Vagina (tissue), 2 donors: ENCODE measurements at regions not wholly inside any gene's neighbourhood (a gene's known extent, or its start where the extent isn't known, plus 50 kb on each side); places are given as distances from the start of the nearest gene placed in this dataset.
A peak's percentile ranks its signal among the peaks of the same experiment; 100 is the strongest.

Source experiments
- DNase-seq, 2 donors: peaks; one replicate each; pipeline ENCODE4 v3.0.0-alpha.2; 2017; ENCODE audit errors: extremely low spot score in 2 of 2
- H3K27ac ChIP-seq: fragments of 200-600 bp; sonication (generic); one replicate; pipeline ENCODE4 v1.5.1; 2019
- H3K27me3 ChIP-seq: fragments of 200-600 bp; sonication (generic); one replicate; pipeline ENCODE4 v1.5.1; 2019
- H3K36me3 ChIP-seq, 2 donors: fragments of 200-600 bp; sonication (generic); one replicate each; pipeline ENCODE4 v1.5.1; 2017 to 2019
- H3K4me1 ChIP-seq: fragments of 200-600 bp; sonication (generic); one replicate; pipeline ENCODE4 v1.5.1; 2019
- H3K4me3 ChIP-seq, 2 donors: fragments of 200-600 bp; sonication (generic); 1 replicate in 1 of 2; 2 replicates in 1 of 2; pipeline ENCODE4 v1.5.1; 2016 to 2019
- H3K9me3 ChIP-seq: fragments of 200-600 bp; sonication (generic); one replicate; pipeline ENCODE4 v1.5.1; 2019
- POLR2A ChIP-seq, 2 donors: fragments of 450-650 bp; IDR thresholded peaks; one replicate each; pipeline ENCODE4 v1.6.1; 2017; ENCODE audit warnings: antibody characterized with exemption in 2 of 2, mild to moderate bottlenecking in 2 of 2, moderate library complexity in 2 of 2
- POLR2AphosphoS5 ChIP-seq, 2 donors: sonication (generic); formaldehyde crosslinking; IDR thresholded peaks; one replicate each; pipeline ENCODE4 v1.9.0; 2017; ENCODE audit warnings: antibody characterized with exemption in 2 of 2, mild to moderate bottlenecking in 2 of 2, low read depth in 1 of 2; ENCODE audit not compliant: insufficient read depth in 1 of 2
- intact Hi-C: fragments of 100-400 bp; cut with DNase I; formaldehyde crosslinking; loops from one replicate; pipeline ENCODE4 v1.15.1; 2023
- TF ChIP-seq, protein P1 (sequence below), 3 experiments: fragments of 450-650 bp in 2 of 3; fragments of 200-600 bp in 1 of 3; sonication (generic) in 1 of 3; IDR thresholded peaks; one replicate each; pipeline ENCODE4 v1.5.1; 2017 to 2019; ENCODE audit warnings: antibody characterized with exemption in 3 of 3, mild to moderate bottlenecking in 2 of 3, moderate library complexity in 2 of 3

DNA sequence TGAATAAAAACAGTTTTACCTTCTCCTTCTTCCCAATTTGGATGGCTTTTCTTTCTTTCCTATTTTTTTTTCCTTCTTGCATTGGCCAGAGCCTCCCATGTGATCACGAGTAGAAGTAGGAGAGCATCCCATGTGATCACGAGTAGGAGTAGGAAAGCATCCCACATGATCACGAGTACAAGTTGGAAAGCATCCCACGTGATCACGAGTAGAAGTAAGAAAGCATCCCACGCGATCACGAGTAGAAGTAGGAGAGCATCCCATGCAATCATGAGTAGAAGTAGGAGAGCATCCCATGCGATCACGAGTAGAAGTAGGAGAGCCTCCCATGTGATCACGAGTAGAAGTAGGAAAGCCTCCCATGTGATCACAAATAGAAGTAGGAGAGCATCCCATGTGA is 218.6 kb downstream of the DLL1 start:
- intact Hi-C loops = no loop called here
- no peak for DNase-seq
- TF ChIP-seq, protein P1, sequence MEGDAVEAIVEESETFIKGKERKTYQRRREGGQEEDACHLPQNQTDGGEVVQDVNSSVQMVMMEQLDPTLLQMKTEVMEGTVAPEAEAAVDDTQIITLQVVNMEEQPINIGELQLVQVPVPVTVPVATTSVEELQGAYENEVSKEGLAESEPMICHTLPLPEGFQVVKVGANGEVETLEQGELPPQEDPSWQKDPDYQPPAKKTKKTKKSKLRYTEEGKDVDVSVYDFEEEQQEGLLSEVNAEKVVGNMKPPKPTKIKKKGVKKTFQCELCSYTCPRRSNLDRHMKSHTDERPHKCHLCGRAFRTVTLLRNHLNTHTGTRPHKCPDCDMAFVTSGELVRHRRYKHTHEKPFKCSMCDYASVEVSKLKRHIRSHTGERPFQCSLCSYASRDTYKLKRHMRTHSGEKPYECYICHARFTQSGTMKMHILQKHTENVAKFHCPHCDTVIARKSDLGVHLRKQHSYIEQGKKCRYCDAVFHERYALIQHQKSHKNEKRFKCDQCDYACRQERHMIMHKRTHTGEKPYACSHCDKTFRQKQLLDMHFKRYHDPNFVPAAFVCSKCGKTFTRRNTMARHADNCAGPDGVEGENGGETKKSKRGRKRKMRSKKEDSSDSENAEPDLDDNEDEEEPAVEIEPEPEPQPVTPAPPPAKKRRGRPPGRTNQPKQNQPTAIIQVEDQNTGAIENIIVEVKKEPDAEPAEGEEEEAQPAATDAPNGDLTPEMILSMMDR (IDR thresholded peaks at IDR 0.05) = no peak
- TF ChIP-seq POLR2AphosphoS5 (IDR thresholded peaks at IDR 0.05; ENCODE audit: insufficient read depth in 1 of 2, low read depth in 1 of 2) (no peak), POLR2A (IDR thresholded peaks at IDR 0.05) (no peak)
- H3K9me3 ChIP-seq = no peaks in the 10 kb centered on the region
- H3K4me1 ChIP-seq = no peaks in the 10 kb centered on the region
- H3K36me3 ChIP-seq = no peaks in the 10 kb centered on the region
- H3K4me3 ChIP-seq = no peak overlapping the region
- H3K27me3 ChIP-seq = no peaks in the 10 kb centered on the region
- H3K27ac ChIP-seq = no peak overlapping the region

DNA sequence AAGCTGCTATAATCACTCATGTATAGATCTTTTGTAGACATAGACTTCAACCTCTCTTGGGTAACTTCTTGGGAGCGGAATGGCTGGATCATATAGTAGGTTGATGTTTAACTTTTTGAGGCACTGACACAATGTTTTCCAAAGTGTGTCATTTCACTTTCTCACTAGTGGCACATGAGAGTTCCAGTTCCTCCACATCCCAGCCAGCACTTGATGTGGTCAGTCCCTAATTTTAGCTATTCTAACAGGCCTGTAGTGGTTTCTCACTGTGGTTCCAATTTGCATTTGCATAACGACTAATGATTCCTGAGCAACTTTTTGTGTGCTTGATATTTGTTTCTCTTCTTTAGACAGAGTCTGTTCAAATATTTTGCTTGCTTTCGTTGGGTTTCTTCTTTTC is 221.3 kb downstream of the DLL1 start:
- H3K27me3 ChIP-seq = no peaks in the 10 kb centered on the region
- TF ChIP-seq, protein P1 (IDR thresholded peaks at IDR 0.05) = no peak
- TF ChIP-seq POLR2A (IDR thresholded peaks at IDR 0.05) = no peak
- TF ChIP-seq POLR2AphosphoS5 (IDR thresholded peaks at IDR 0.05; ENCODE audit: insufficient read depth in 1 of 2, low read depth in 1 of 2) = no peak
- no peaks in the 10 kb centered on the region for H3K4me1 ChIP-seq
- H3K9me3 ChIP-seq = no peaks in the 10 kb centered on the region
- DNase-seq = no peak
- intact Hi-C loops = no loop called here
- H3K27ac ChIP-seq = no peak overlapping the region
- H3K36me3 ChIP-seq = no peaks in the 10 kb centered on the region
- no peak overlapping the region for H3K4me3 ChIP-seq

DNA sequence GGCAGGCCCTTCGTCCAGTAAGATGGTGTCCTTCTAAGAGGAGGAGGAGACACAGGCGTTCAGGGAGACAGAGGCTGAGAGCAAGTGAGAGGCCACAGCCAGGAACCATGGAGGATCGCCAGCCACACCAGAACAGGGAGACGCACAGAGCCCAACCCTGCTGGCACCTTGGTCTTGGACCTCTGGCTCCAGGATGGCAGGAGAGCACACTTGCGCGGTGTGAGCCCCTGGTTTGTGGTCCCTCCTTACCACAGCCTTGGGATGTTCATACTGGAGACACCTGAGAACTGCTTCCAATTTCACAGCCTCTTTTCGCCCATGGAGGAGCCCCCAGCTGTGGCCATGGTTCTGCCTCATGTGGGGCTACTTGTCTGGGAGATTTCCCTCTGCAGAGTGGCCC is 222.4 kb downstream of the DLL1 start:
- no peaks in the 10 kb centered on the region for H3K36me3 ChIP-seq
- H3K4me1 ChIP-seq = no peaks in the 10 kb centered on the region
- intact Hi-C loops = no loop called here
- TF ChIP-seq POLR2AphosphoS5 (IDR thresholded peaks at IDR 0.05; ENCODE audit: insufficient read depth in 1 of 2, low read depth in 1 of 2) (no peak), POLR2A (IDR thresholded peaks at IDR 0.05) (no peak)
- TF ChIP-seq, protein P1 (IDR thresholded peaks at IDR 0.05) = no peak
- H3K27me3 ChIP-seq = no peaks in the 10 kb centered on the region
- H3K9me3 ChIP-seq = no peaks in the 10 kb centered on the region
- DNase-seq = no peak
- H3K4me3 ChIP-seq = no peak overlapping the region
- no peak overlapping the region for H3K27ac ChIP-seq

DNA sequence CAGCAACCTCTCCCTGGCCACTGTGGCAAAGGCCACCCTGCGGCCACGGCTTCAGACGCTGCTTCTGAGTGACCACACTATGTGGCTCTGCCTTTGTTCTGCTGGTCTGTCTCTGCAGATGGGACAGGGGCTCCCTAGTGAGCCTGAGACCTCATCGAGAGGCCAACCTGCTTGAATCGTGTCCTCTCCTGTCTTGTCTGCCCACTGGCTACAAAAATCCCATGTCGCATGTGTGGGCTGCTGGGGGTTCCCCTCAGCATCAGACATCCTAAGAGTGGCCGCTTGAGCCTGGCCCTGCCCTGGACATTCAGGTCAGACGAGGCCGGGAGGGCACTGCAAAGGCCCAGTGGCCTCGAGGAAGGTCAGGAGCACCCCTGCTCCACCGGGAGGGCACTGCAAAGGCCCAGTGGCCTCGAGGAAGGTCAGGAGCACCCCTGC is 222.9 kb downstream of the DLL1 start:
- DNase-seq = no peak
- Histone ChIP-seq H3K36me3 (no peaks in the 10 kb centered on the region), H3K4me1 (no peaks in the 10 kb centered on the region), H3K27ac (peak overlapping the region; percentile 20), H3K4me3 (no peak overlapping the region), H3K27me3 (no peaks in the 10 kb centered on the region), H3K9me3 (no peaks in the 10 kb centered on the region)
- TF ChIP-seq POLR2A (IDR thresholded peaks at IDR 0.05) = no peak
- TF ChIP-seq, protein P1 (IDR thresholded peaks at IDR 0.05) = no peak
- no peak for TF ChIP-seq POLR2AphosphoS5 (IDR thresholded peaks at IDR 0.05; ENCODE audit: insufficient read depth in 1 of 2, low read depth in 1 of 2)
- intact Hi-C loops = no loop called here

DNA sequence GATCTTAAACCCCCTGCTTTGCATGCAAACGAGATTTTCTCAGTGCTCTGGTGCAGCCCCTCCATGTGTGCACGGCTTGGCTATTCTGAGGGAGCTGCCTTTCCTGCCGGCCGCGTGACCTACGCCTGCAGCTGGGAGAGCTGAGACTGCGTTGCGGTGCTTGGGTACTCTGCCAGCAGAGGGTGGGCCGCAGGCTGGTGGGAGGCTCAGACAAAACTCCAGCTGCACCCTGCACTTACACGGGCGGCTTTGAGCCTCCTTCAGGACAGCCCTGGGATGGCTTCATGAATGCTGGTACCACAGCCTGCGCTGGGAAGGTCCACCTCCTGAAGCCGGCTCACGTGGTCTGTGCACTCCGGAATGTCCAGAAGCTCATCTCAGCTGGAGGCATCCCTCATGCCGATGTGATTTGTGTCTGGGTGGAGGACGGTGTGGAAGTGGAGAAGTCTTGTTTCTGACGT is 223.7 kb downstream of the DLL1 start:
- Histone ChIP-seq H3K27me3 (no peaks in the 10 kb centered on the region), H3K4me3 (no peak overlapping the region), H3K36me3 (no peaks in the 10 kb centered on the region), H3K4me1 (no peaks in the 10 kb centered on the region), H3K27ac (peak overlapping the region; percentile 20), H3K9me3 (no peaks in the 10 kb centered on the region)
- DNase-seq = no peak
- intact Hi-C loops = no loop called here
- TF ChIP-seq POLR2A (IDR thresholded peaks at IDR 0.05) (no peak), POLR2AphosphoS5 (IDR thresholded peaks at IDR 0.05; ENCODE audit: insufficient read depth in 1 of 2, low read depth in 1 of 2) (peak in 1 of 2 donors; percentile 56)
- TF ChIP-seq, protein P1 (IDR thresholded peaks at IDR 0.05) = no peak
